ENCODE measurements at regions not wholly inside any gene's neighbourhood (a gene's known extent, or its start where the extent isn't known, plus 50 kb on each side); places are given as distances from the start of the nearest gene placed in this dataset.

GRCh38 chrY:8085925-8086324 lies 1174.4 kb upstream of the AMELY start:
- no peak for DNase-seq
- no peaks in the 10 kb centered on the region for H3K4me1 Mint-ChIP-seq (ENCODE audit: low read depth)
- H3K9me3 ChIP-seq (ENCODE audit: control insufficient read depth in 1 of 2, insufficient read depth in 1 of 2, low read length in 2 of 2), result no peaks in the 10 kb centered on the region
- ChIA-PET POLR2A (no interaction called here), CTCF (no interaction called here)
- no peak overlapping the region for H3K27ac ChIP-seq (ENCODE audit: low read depth in 1 of 2, low read length in 2 of 2)
- TF ChIP-seq, protein P1, sequence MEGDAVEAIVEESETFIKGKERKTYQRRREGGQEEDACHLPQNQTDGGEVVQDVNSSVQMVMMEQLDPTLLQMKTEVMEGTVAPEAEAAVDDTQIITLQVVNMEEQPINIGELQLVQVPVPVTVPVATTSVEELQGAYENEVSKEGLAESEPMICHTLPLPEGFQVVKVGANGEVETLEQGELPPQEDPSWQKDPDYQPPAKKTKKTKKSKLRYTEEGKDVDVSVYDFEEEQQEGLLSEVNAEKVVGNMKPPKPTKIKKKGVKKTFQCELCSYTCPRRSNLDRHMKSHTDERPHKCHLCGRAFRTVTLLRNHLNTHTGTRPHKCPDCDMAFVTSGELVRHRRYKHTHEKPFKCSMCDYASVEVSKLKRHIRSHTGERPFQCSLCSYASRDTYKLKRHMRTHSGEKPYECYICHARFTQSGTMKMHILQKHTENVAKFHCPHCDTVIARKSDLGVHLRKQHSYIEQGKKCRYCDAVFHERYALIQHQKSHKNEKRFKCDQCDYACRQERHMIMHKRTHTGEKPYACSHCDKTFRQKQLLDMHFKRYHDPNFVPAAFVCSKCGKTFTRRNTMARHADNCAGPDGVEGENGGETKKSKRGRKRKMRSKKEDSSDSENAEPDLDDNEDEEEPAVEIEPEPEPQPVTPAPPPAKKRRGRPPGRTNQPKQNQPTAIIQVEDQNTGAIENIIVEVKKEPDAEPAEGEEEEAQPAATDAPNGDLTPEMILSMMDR (IDR thresholded peaks at IDR 0.05), result no peak
- no peaks in the 10 kb centered on the region for H3K27me3 Mint-ChIP-seq
- no peaks in the 10 kb centered on the region for H3K36me3 ChIP-seq (ENCODE audit: insufficient read depth, low read length)
- no peak overlapping the region for H3K4me3 ChIP-seq (ENCODE audit: low read length)
- intact Hi-C loops (cut with DNase I, micrococcal nuclease), result no loop called here
- H3K4me3 Mint-ChIP-seq, result no peak overlapping the region
- no peak for ATAC-seq (ENCODE audit: poor library complexity)
- no peaks in the 10 kb centered on the region for H3K4me1 ChIP-seq (ENCODE audit: insufficient read depth, low read length)
- no peaks in the 10 kb centered on the region for H3K27me3 ChIP-seq (ENCODE audit: control insufficient read depth in 1 of 2, insufficient read depth in 2 of 2, low read length in 2 of 2)
- H3K9me3 Mint-ChIP-seq, result peaks cover 3% of the 10 kb centered on the region
- H3K36me3 Mint-ChIP-seq (ENCODE audit: low read depth), result no peaks in the 10 kb centered on the region
- H3K27ac Mint-ChIP-seq, result no peak overlapping the region

DNA sequence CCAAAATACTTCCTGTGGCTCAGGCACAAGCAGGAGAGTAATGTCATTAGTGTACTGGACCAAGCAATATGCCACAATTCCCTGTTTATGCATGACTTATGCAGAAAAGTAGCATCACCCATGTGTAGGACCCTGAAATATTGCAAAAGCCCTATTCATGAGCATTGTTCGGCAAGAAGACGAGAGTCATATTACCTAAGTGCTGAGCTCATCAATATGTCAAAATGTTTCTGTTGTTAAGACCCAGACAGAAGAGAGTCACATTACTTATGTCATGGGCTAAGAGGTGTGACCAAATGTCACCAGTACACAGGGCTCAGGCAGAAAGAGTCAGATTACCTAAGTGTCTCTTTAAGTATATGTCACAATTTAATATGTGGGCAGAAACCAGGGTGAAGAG lies 1172.6 kb upstream of the AMELY start:
- TF ChIP-seq, protein P1 (IDR thresholded peaks at IDR 0.05), result no peak
- Histone ChIP-seq H3K36me3 (ENCODE audit: insufficient read depth, low read length) (no peaks in the 10 kb centered on the region), H3K27me3 (ENCODE audit: control insufficient read depth in 1 of 2, insufficient read depth in 2 of 2, low read length in 2 of 2) (no peaks in the 10 kb centered on the region), H3K9me3 (ENCODE audit: control insufficient read depth in 1 of 2, insufficient read depth in 1 of 2, low read length in 2 of 2) (no peaks in the 10 kb centered on the region), H3K4me3 (ENCODE audit: low read length) (no peak overlapping the region), H3K27ac (ENCODE audit: low read depth in 1 of 2, low read length in 2 of 2) (no peak overlapping the region), H3K4me1 (ENCODE audit: insufficient read depth, low read length) (no peaks in the 10 kb centered on the region)
- no peak overlapping the region for H3K27ac Mint-ChIP-seq
- H3K4me1 Mint-ChIP-seq (ENCODE audit: low read depth), result no peaks in the 10 kb centered on the region
- no peak overlapping the region for H3K4me3 Mint-ChIP-seq
- DNase-seq (no peak), ATAC-seq (ENCODE audit: poor library complexity) (no peak)
- POLR2A ChIA-PET, result no interaction called here
- peaks cover 3% of the 10 kb centered on the region for H3K9me3 Mint-ChIP-seq
- no peaks in the 10 kb centered on the region for H3K27me3 Mint-ChIP-seq
- no peaks in the 10 kb centered on the region for H3K36me3 Mint-ChIP-seq (ENCODE audit: low read depth)
- CTCF ChIA-PET, result no interaction called here
- intact Hi-C loops (cut with DNase I, micrococcal nuclease), result no loop called here

DNA sequence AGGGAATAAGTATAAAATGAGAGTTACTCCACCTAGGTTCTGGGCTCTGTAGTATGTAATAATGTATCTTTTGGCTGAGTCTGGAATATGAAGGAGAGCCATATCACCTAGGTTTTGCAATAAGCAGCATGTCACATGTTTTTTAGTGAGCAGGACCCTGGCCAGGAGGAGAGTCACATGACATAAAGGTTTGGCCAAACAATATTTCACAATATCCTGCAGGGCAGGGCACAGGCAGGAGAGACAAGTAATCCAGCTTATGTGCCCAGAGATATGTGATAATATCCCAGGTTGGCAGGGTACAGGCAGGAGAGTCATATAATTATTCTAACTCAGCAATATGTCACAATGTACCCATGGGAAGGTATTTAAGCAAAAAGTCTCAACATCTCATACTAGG lies 1169.6 kb upstream of the AMELY start:
- Histone ChIP-seq H3K9me3 (ENCODE audit: control insufficient read depth in 1 of 2, insufficient read depth in 1 of 2, low read length in 2 of 2) (no peaks in the 10 kb centered on the region), H3K4me3 (ENCODE audit: low read length) (no peak overlapping the region), H3K36me3 (ENCODE audit: insufficient read depth, low read length) (no peaks in the 10 kb centered on the region), H3K27ac (ENCODE audit: low read depth in 1 of 2, low read length in 2 of 2) (no peak overlapping the region), H3K27me3 (ENCODE audit: control insufficient read depth in 1 of 2, insufficient read depth in 2 of 2, low read length in 2 of 2) (no peaks in the 10 kb centered on the region), H3K4me1 (ENCODE audit: insufficient read depth, low read length) (no peaks in the 10 kb centered on the region)
- ChIA-PET POLR2A (no interaction called here), CTCF (no interaction called here)
- no peaks in the 10 kb centered on the region for H3K36me3 Mint-ChIP-seq (ENCODE audit: low read depth)
- no peaks in the 10 kb centered on the region for H3K27me3 Mint-ChIP-seq
- TF ChIP-seq, protein P1 (IDR thresholded peaks at IDR 0.05), result no peak
- no peak overlapping the region for H3K4me3 Mint-ChIP-seq
- intact Hi-C loops (cut with DNase I, micrococcal nuclease), result no loop called here
- DNase-seq (no peak), ATAC-seq (ENCODE audit: poor library complexity) (no peak)
- H3K4me1 Mint-ChIP-seq (ENCODE audit: low read depth), result no peaks in the 10 kb centered on the region
- no peak overlapping the region for H3K27ac Mint-ChIP-seq
- H3K9me3 Mint-ChIP-seq, result peaks cover 3% of the 10 kb centered on the region

Data from CD4-positive, alpha-beta T cell (primary cell).